GM06990 (cell line): ENCODE measurements at regions not wholly inside any gene's neighbourhood (a gene's known extent, or its start where the extent isn't known, plus 50 kb on each side); places are given as distances from the start of the nearest gene placed in this dataset.

ENCODE experiments used
- DNase-seq: peaks from one replicate; pipeline ENCODE4 v3.0.0-alpha.2; 2011; ENCODE audit not compliant: insufficient read length; ENCODE audit errors: extremely low read depth
- H3K27me3 ChIP-seq: replicated peaks from 2 replicates; pipeline ENCODE4 v1.6.0; 2011; ENCODE audit warnings: low read length; ENCODE audit not compliant: control insufficient read depth, insufficient read depth
- H3K36me3 ChIP-seq: 2 replicates; pipeline ENCODE4 v1.5.1; 2011; ENCODE audit warnings: low read length; ENCODE audit not compliant: control insufficient read depth, insufficient read depth
- H3K4me3 ChIP-seq: replicated peaks from 2 replicates; pipeline ENCODE4 v1.5.1; 2011; ENCODE audit warnings: low read depth, mild to moderate bottlenecking, control low read depth, low read length
- CTCF ChIP-seq: IDR thresholded peaks from 2 replicates; pipeline ENCODE4 v1.5.1; 2011; ENCODE audit warnings: low read length, control low read depth, mild to moderate bottlenecking, inconsistent platforms; ENCODE audit not compliant: insufficient read depth, poor library complexity, severe bottlenecking

DNA sequence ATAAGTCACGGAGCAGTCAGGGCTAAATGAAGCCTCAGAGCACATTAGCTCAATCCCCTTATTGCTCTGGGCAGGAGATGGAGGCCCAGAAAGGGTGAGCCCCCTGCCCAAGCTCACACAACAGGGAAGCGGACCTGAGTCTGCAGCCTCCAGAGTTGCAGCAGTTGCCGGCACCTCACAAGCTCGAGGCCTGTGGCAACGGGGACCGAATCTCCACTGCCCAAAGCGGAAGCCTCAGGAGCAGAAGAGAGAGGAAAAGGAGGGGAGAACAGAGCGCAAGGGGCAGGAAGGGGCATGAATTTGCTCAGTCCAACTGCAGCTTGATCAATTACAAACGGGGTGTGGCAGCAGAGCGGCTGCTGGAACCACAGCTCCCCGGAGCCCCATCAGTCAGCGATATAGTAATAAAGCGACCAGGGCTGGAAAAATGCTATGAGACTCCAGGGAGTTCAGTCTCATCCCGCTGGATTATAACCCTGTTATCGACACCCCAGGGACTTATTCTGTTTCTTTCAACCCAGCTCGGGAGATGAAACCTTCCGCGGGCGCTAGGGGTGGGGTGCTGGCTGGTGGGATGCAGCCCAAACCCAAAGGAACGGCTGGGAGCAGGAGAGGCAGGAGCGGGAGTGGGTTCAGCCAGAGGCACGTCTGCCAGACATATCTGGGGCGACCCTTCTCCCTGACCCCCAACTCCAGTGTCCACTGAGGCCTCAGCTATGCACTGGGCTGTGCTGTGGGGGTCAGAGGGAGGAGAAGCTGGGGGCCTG is 219.7 kb upstream of the LINGO1 start:
- no peak for TF ChIP-seq CTCF
- Histone ChIP-seq H3K27me3 (no peaks in the 10 kb centered on the region; the same call in 1 of the 2 replicates), H3K36me3 (no peaks in the 10 kb centered on the region), H3K4me3 (no peak overlapping the region)
- no peak for DNase-seq

- Histone ChIP-seq H3K4me3 (no peak overlapping the region), H3K27me3 (no peaks in the 10 kb centered on the region; the same call in 1 of the 2 replicates), H3K36me3 (no peaks in the 10 kb centered on the region)
- no peak for TF ChIP-seq CTCF
- DNase-seq, result no peak
Measured at GRCh38 chr15:77851691-77852090, 219.0 kb upstream of the LINGO1 start.

DNA sequence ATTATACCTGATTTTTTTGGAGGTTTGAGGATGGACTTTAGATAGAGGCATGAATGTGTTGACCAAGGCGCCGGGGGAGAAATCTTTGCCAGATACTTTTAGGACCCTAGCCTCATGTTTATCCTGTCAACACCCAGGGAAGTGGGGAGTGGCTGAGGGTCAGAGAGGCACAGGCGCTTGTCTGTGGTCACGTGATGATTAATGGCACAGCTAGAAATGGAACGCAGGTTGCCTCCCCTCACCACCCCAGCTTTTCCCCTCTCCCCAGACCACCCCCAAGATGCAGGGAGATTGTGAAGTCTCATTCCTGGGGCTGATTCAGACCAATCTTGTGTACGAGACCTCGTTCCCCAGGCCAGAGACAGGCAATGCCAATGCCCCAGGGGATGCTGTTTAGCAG is 218.4 kb upstream of the LINGO1 start:
- no peak overlapping the region for H3K4me3 ChIP-seq
- no peak for DNase-seq
- no peaks in the 10 kb centered on the region; the same call in 1 of the 2 replicates for H3K27me3 ChIP-seq
- no peaks in the 10 kb centered on the region for H3K36me3 ChIP-seq
- TF ChIP-seq CTCF, result no peak

DNA sequence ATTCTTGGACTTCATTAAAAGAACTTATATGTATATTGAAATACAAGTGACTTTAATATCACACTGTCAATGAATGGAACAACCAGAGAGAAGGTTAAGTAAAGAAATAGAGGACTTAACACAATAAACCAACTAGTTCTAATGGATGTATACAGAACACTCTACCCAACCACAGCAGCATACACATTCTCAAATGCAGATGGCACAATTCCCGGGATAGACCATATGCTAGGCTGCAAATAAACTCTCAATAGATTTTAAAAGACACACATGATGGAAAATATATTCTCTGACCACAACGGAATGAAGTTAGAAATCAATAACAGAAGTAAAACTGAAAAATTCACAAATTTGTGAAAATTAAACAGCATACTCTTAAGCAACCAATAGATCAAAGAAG is 214.3 kb upstream of the LINGO1 start:
- DNase-seq, result no peak
- no peaks in the 10 kb centered on the region for H3K27me3 ChIP-seq
- no peak for TF ChIP-seq CTCF
- H3K36me3 ChIP-seq, result no peaks in the 10 kb centered on the region
- no peak overlapping the region for H3K4me3 ChIP-seq

DNA sequence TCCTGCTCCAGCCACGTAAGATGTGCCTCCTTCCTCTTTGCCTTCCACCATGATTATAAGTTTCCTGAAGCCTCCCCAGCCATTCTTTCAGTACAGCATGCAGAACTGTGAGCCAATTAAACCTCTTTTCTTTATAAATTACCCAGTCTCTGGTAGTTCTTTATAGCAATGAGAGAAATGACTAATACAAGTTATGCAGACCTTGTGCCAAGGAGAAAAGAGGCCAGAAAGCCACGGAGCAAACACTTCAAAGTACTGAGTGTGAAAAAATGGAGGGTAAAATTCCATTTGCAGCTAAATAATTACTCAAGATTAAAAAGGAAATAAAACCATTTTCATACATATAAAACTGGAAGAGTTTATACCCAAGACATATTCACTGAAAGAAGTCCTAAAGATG is 213.6 kb upstream of the LINGO1 start:
- H3K27me3 ChIP-seq, result peaks cover 1% of the 10 kb centered on the region; the same call in 1 of the 2 replicates
- H3K4me3 ChIP-seq, result no peak overlapping the region

More for the DNA sequence above, 213.6 kb upstream of the LINGO1 start:
- no peak for DNase-seq
- TF ChIP-seq CTCF, result no peak
- no peaks in the 10 kb centered on the region for H3K36me3 ChIP-seq
